ENCODE measurements at regions not wholly inside any gene's neighbourhood (a gene's known extent, or its start where the extent isn't known, plus 50 kb on each side); places are given as distances from the start of the nearest gene placed in this dataset.

- TF ChIP-seq POLR2A (IDR thresholded peaks at IDR 0.05): no peak
- no peak for TF ChIP-seq CTCF (IDR thresholded peaks at IDR 0.05)
Observed at GRCh38 chr3:94305835-94306611, 243.2 kb downstream of the NSUN3 start.
